Liver (tissue), 8 donors: ENCODE measurements at regions not wholly inside any gene's neighbourhood (a gene's known extent, or its start where the extent isn't known, plus 50 kb on each side); places are given as distances from the start of the nearest gene placed in this dataset.

Experiments
- DNase-seq: peaks from one replicate; pipeline ENCODE4 v3.0.0-alpha.2; 2017; ENCODE audit warnings: low spot score
- H3K27ac ChIP-seq, 2 donors: one replicate each; pipeline ENCODE4 v1.7.0; 2013; ENCODE audit warnings: inconsistent platforms in 2 of 2, low read length in 2 of 2, control low read depth in 1 of 2, low read depth in 1 of 2, mild to moderate bottlenecking in 1 of 2
- H3K27me3 ChIP-seq, 4 donors: one replicate each; pipeline versions ENCODE4 v1.6.1 to v1.7.0; 2013; ENCODE audit warnings: low read length in 3 of 4, inconsistent platforms in 1 of 4, mild to moderate bottlenecking in 1 of 4, moderate library complexity in 1 of 4; ENCODE audit not compliant: control insufficient read depth in 4 of 4, insufficient read depth in 4 of 4
- H3K36me3 ChIP-seq, 4 donors: one replicate each; pipeline versions ENCODE4 v1.6.1 to v1.7.0; 2013; ENCODE audit warnings: low read length in 3 of 4, mild to moderate bottlenecking in 3 of 4, low read depth in 1 of 4, moderate library complexity in 1 of 4; ENCODE audit not compliant: control insufficient read depth in 4 of 4, insufficient read depth in 3 of 4
- H3K4me1 ChIP-seq, 4 donors: one replicate each; pipeline versions ENCODE4 v1.6.1 to v1.7.0; 2013; ENCODE audit warnings: low read length in 3 of 4, mild to moderate bottlenecking in 3 of 4, moderate library complexity in 1 of 4; ENCODE audit not compliant: control insufficient read depth in 4 of 4, insufficient read depth in 4 of 4
- H3K4me3 ChIP-seq, 3 donors: one replicate each; pipeline versions ENCODE4 v1.6.1 to v1.7.0; 2013; ENCODE audit warnings: low read length in 3 of 3, control low read depth in 1 of 3, low read depth in 1 of 3, mild to moderate bottlenecking in 1 of 3
- H3K9ac ChIP-seq, 2 donors: one replicate each; pipeline ENCODE4 v1.7.0; 2013; ENCODE audit warnings: low read length in 2 of 2, mild to moderate bottlenecking in 2 of 2, moderate library complexity in 2 of 2, control low read depth in 1 of 2, low read depth in 1 of 2
- H3K9me3 ChIP-seq, 4 donors: one replicate each; pipeline versions ENCODE4 v1.6.1 to v1.7.0; 2013; ENCODE audit warnings: low read length in 3 of 4; ENCODE audit not compliant: control insufficient read depth in 4 of 4
- CTCF ChIP-seq: fragments of 150-350 bp; IDR thresholded peaks from 2 replicates; pipeline ENCODE4 v1.5.1; 2017; ENCODE audit warnings: improper control_type of control experiment, low read depth, low read length; ENCODE audit not compliant: missing input control
- EGR1 ChIP-seq, 2 donors: IDR thresholded peaks; 2 replicates each; pipeline ENCODE4 v1.6.1; 2016 to 2018; ENCODE audit warnings: antibody characterized with exemption in 2 of 2, low read depth in 2 of 2
- FOXA1 ChIP-seq: IDR thresholded peaks from 2 replicates; pipeline ENCODE4 v1.6.1; 2016; ENCODE audit warnings: antibody characterized with exemption
- FOXA2 ChIP-seq: IDR thresholded peaks from 2 replicates; pipeline ENCODE4 v1.6.1; 2016; ENCODE audit warnings: antibody characterized with exemption
- GABPA ChIP-seq, 2 donors: IDR thresholded peaks in 1 of 2; conservative IDR thresholded peaks in 1 of 2; 2 replicates each; pipeline ENCODE4 v1.6.1; 2016; ENCODE audit warnings: antibody characterized with exemption in 2 of 2, mild to moderate bottlenecking in 1 of 2, moderate library complexity in 1 of 2
- HNF4A ChIP-seq, 2 donors: conservative IDR thresholded peaks; 2 replicates each; pipeline ENCODE4 v1.6.1; 2016; ENCODE audit warnings: antibody characterized with exemption in 2 of 2, mild to moderate bottlenecking in 2 of 2
- HNF4G ChIP-seq: IDR thresholded peaks from 2 replicates; pipeline ENCODE4 v1.6.1; 2016; ENCODE audit warnings: antibody characterized with exemption
- JUND ChIP-seq, 2 donors: IDR thresholded peaks; 2 replicates each; pipeline ENCODE4 v1.6.1; 2016; ENCODE audit warnings: antibody characterized with exemption in 2 of 2
- MAX ChIP-seq: IDR thresholded peaks from 2 replicates; pipeline ENCODE4 v1.6.1; 2016; ENCODE audit warnings: antibody characterized with exemption
- NR2F2 ChIP-seq: IDR thresholded peaks from 2 replicates; pipeline ENCODE4 v1.6.1; 2016; ENCODE audit warnings: antibody characterized with exemption
- RAD21 ChIP-seq, 2 donors: IDR thresholded peaks; 2 replicates each; pipeline ENCODE4 v1.6.1; 2016; ENCODE audit warnings: antibody characterized with exemption in 2 of 2, mild to moderate bottlenecking in 2 of 2
- REST ChIP-seq: IDR thresholded peaks from 2 replicates; pipeline ENCODE4 v1.6.1; 2016; ENCODE audit warnings: antibody characterized with exemption, mild to moderate bottlenecking
- SP1 ChIP-seq: IDR thresholded peaks from 2 replicates; pipeline ENCODE4 v1.6.1; 2018; ENCODE audit warnings: antibody characterized with exemption, mild to moderate bottlenecking
- TAF1 ChIP-seq: conservative IDR thresholded peaks from 2 replicates; pipeline ENCODE4 v1.6.1; 2016; ENCODE audit warnings: antibody characterized with exemption, mild to moderate bottlenecking
- YY1 ChIP-seq: IDR thresholded peaks from 2 replicates; pipeline ENCODE4 v1.6.1; 2016; ENCODE audit warnings: antibody characterized with exemption, mild to moderate bottlenecking
- ZBTB33 ChIP-seq: IDR thresholded peaks from 2 replicates; pipeline ENCODE4 v1.6.1; 2016; ENCODE audit warnings: antibody characterized with exemption
- WGBS: extraction: QIAGEN DNeasy Blood & Tissue Kit; methylation state at CpG from one replicate; pipeline ENCODE4 v1.1.7; 2013; 5-methylcytosine and 5-hydroxymethylcytosine counted together
- donor health status: healthy.
- donor health status: healthy.
- donor health status: healthy.
- donor health status: healthy.
- donor health status: healthy.

- Histone ChIP-seq H3K9me3 (no peaks in the 10 kb centered on the region), H3K9ac (no peak overlapping the region), H3K27ac (no peak overlapping the region), H3K27me3 (no peaks in the 10 kb centered on the region), H3K36me3 (no peaks in the 10 kb centered on the region), H3K4me1 (no peaks in the 10 kb centered on the region), H3K4me3 (no peak overlapping the region)
- no peak for DNase-seq
- 72% methylated on average over 1 of the region's 1 CpG for WGBS
- TF ChIP-seq RAD21 (IDR thresholded peaks at IDR 0.05): no peak
Observed at GRCh38 chr3:82276992-82277391, 515.5 kb upstream of the GBE1 start.

GRCh38 chr3:82274897-82275296 is 513.5 kb upstream of the GBE1 start:
- Histone ChIP-seq H3K27ac (no peak overlapping the region), H3K9ac (no peak overlapping the region), H3K9me3 (no peaks in the 10 kb centered on the region), H3K36me3 (no peaks in the 10 kb centered on the region), H3K4me1 (no peaks in the 10 kb centered on the region), H3K4me3 (no peak overlapping the region), H3K27me3 (no peaks in the 10 kb centered on the region)
- no peak for DNase-seq
- TF ChIP-seq ZBTB33: no peak
- TF ChIP-seq YY1: no peak
- no peak for TF ChIP-seq EGR1 (IDR thresholded peaks at IDR 0.05; ENCODE audit: low read depth in 2 of 2)
- TF ChIP-seq NR2F2: no peak
- TF ChIP-seq JUND (IDR thresholded peaks at IDR 0.05): no peak
- no peak for TF ChIP-seq FOXA2
- no peak for TF ChIP-seq HNF4G
- TF ChIP-seq GABPA (IDR thresholded peaks at IDR 0.05 in 1 of 2, conservative IDR thresholded peaks at IDR 0.05 in 1 of 2): no peak
- no peak for TF ChIP-seq SP1
- TF ChIP-seq FOXA1: no peak

GRCh38 chr3:82265747-82266146 is 504.3 kb upstream of the GBE1 start:
- H3K4me1 ChIP-seq: peaks cover 1 to 5% (median 4%) of the 10 kb centered on the region in 4 donors
- H3K27me3 ChIP-seq: no peaks in the 10 kb centered on the region
- H3K36me3 ChIP-seq: no peaks in the 10 kb centered on the region
- no peak for TF ChIP-seq RAD21 (IDR thresholded peaks at IDR 0.05)
- no peak for TF ChIP-seq REST
- no peak for TF ChIP-seq CTCF
- TF ChIP-seq MAX: no peak
- TF ChIP-seq SP1: no peak
- no peak for TF ChIP-seq ZBTB33
- no peak for TF ChIP-seq HNF4A (conservative IDR thresholded peaks at IDR 0.05)
- no peak for TF ChIP-seq NR2F2
- TF ChIP-seq HNF4G: no peak
- no peak for TF ChIP-seq TAF1
- no peak for TF ChIP-seq EGR1 (IDR thresholded peaks at IDR 0.05; ENCODE audit: low read depth in 2 of 2)
- no peak for TF ChIP-seq YY1
- TF ChIP-seq FOXA2: no peak
- no peak overlapping the region for H3K4me3 ChIP-seq
- no peak overlapping the region for H3K9ac ChIP-seq
- H3K9me3 ChIP-seq: no peaks in the 10 kb centered on the region
- DNase-seq: no peak
- H3K27ac ChIP-seq: no peak overlapping the region
